GM19467 (cell line): ENCODE measurements at regions not wholly inside any gene's neighbourhood (a gene's known extent, or its start where the extent isn't known, plus 50 kb on each side); places are given as distances from the start of the nearest gene placed in this dataset.

ENCODE experiments used
- ATAC-seq: cut with Tn5 transposase; IDR thresholded peaks from one replicate; pipeline ENCODE4 v1.9.1; 2021; ENCODE audit warnings: mild to moderate bottlenecking, moderate library complexity; ENCODE audit not compliant: unreplicated experiment

DNA sequence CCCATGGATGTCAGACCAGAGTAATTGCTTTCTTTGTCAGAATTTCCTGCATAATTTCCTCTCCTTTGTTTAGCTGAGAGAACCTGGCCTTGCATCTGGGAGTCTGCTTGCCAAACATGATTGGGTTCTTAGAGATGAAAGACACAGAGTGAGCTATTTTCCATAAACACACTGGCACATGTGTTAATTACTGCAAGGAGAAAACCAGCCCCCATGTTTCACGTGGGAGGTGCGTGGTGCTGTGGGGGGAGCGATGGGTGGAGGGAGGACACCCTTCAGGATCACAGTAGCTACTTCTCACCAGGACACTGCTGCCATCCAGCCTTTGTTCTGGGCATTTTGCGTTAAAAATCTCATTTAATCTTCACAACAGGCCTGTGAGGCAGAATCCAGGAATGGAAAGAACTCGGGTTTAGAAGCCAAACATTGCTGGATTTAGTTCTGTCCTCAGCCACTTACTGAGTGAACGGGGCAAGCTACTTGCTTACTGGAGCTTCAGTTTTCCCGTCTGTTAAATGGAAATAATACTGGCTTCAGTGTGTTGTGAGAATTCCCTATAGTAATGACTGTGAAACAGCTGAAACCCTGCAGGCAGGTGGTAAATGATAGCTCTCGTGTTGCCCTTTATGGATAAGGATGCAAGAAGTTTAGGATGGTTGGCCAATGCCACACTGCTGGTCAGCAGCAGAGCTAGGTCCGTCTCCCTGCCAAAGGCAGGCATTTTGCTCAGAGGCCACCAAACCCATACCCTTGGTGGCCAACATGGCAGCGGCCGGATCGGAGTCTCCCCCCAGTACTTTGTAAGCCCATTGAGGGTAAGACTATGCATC lies 100.1 kb upstream of the ASAP2 start:
- no peak for ATAC-seq

DNA sequence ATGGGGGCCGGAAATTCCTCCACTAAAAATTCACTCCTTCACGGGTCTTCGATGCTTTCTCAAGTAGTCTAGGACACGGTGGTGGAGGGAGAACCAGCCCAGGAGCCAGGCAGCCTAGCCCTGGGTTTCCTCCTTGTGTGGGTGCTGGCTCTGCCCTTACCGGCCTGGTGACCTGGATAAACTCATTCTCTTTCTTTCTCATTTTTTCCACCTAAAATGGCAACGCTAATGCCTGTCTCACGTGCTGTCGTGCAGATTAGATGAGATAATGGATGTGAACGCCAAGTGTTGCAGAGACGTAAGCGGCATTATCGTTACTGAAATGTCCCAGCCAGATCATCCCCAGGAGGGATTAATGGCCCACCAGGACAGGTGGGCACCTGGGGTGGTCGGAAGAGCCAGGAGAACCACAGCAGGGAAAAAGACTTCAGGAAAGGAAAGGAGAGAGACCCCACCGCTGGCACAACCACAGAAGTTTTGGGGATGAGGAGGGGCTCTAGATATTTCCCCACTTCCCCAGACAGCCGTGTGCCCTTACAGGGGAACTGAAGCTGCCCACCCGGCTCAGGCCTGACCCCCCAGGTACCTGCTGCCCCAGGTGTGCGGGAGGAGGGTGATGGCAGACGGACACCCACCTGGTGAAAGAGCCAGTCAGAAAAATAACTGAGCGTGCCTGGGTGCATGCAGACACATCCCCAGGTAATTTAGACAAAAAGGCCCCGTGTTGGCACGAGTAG lies 100.8 kb upstream of the ASAP2 start:
- ATAC-seq: no peak

DNA sequence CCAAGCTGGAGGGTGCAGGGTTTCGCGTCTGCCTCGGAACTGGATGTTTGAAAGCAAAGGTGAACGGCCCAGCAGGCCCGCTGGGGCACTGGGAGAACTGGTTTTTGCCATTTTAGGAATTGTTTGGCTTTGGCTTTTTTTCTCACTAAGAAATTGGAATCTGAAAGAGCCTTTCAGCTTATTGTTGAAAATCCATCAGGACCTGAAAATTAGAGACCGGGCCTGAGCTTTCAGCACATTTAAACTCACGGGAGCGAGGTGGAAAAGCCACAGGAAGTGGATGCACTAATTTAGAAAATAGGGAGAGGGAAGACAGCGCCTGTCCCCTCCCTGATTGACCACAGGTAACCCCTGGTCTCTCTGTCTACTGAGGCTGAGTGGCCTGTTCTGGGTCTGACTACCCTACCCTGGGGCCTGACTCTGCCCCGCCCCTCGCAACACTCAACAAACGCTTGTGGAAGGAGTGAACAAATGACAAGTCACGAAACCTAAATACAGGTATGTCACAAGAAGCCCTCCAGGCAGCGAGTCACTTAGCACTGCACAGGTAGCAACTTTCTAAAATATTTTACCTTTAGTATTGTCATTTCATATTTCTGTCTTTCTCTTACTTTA lies 100.3 kb upstream of the MBOAT2 start:
- no peak for ATAC-seq

DNA sequence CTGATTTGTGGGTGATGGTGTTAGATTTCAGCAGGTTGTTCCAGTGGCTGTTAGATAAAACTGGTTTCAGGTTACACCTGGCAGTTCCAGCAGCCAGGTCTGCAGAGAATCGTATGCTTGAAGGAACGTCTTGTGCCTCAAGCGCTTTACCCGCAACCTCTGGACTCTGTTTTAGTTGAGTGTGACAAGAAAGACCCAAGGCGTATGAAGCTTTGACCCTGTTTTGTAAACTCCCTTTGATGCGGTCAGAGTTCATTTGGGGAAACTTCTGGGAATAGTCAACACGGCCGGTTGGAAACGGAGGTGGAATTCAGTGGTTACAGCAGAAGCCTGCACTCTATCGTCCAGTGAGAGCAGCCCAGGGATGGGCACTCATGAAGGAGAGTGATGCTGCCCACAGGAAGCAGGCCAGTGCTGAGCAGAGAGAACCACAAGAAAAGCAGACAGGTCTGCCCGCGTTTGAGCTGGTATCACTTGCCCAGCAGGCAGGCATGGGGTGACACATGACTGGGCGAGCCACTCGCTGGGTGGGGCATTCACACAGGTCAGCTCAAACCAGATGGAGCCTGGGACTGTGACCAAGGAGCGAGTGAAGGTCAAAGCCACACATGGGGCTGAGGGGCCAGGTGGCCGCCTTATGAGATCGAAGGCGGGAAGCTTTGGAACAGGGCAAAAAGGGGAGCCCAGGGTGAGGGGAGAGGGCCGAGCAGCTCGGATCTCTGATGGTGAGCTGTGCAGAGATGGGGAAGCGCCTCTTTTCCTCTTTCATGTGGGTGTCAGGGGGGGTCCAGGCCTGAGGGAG lies 99.6 kb upstream of the MBOAT2 start:
- ATAC-seq: no peak

DNA sequence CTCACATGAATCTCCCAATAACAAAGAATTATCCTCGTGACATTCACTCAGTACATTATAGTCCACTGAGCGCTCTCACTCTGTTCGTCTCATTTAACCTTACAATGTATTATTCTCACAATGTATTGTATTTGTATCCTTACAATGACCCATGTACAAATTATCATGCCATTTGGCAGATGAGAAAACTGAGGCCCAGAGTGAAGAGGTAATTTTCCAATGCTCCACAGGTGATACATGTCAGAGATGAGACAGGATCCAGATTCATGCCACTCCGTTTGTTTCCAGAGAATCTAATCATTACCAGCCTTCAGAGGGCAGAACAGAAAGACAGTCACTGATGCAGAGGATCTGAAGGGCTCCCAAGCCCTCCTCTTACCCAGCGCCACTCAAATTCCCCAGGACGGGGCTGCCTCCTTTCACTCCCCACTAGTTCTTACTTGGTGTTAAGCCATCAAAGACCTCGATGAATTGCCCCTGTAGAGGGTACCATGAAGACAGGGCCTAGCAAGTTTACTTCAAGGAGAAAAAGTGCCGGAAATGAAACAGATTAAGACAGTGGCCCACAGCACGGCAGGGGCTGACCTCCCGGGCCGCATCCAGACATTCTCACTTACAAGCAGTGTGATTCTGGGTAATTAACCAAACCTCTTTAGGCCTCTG lies 98.4 kb upstream of the MBOAT2 start:
- ATAC-seq: no peak

GRCh38 chr2:9100080-9100876 lies 96.8 kb upstream of the MBOAT2 start:
- no peak for ATAC-seq

DNA sequence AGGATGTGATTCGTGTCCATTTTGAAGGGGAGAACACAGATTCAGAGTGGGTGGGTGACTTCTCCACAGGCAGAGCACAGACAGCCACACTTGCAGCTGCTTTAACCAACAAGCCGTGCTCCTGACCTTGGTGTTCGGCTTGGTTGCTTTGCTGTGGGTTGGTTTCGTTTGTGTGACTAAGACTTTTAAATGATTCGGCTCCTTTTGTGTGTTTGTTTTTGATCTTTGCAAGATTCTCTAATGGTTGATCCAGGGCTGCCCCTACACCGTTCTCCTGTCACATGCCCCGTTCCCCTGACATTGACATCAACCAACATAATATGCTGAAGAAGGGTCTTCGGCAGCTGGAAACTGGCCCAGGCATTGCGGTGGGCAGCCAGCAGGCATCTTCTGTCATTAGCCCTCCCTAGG lies 95.9 kb upstream of the MBOAT2 start:
- ATAC-seq: no peak

- ATAC-seq: no peak
These were observed 94.4 kb upstream of the MBOAT2 start for GRCh38 chr2:9097892-9098291.

DNA sequence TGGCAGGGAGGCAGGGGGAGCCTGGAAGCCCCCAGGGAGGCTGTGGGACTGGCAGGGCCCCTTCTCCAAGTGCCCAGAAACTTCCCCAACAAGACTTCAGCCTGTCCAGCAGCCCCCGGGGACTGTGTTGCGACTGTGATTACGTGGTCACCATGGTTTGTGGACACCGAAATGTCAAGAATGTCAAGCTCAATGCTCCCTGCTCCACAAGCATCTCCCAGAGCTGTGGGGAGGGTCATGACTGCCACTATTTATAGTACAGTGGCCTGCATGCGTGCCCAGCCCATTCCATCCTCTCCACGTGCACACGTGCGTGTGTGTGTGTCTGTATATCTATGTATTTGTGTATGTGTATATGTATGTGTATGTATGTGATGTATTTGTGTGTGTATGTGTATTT lies 93.8 kb upstream of the MBOAT2 start:
- ATAC-seq: no peak

DNA sequence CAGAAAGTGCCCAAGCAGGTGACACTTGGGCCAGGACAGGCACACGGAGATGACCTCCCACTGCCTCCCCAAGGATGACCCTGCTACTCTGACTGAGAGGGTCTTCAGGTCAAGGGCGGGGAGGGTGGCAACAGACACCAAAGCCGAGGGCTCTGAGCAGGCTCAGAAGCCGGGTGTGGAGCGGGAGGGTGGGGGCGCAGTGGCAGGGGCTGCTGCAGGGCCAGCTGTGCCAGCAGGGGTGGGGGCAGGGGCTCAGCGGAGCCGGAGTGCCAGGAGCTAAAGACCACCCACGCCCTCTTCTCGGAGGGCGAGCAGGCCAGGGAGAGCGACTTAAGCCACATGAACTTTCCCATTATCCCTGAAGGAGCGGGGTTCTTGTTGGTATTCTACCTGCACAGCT lies 93.3 kb upstream of the MBOAT2 start:
- ATAC-seq: no peak

- ATAC-seq: no peak
These were observed 92.2 kb upstream of the MBOAT2 start for GRCh38 chr2:9095690-9096089.

GRCh38 chr2:9095226-9095625 lies 91.7 kb upstream of the MBOAT2 start:
- no peak for ATAC-seq

DNA sequence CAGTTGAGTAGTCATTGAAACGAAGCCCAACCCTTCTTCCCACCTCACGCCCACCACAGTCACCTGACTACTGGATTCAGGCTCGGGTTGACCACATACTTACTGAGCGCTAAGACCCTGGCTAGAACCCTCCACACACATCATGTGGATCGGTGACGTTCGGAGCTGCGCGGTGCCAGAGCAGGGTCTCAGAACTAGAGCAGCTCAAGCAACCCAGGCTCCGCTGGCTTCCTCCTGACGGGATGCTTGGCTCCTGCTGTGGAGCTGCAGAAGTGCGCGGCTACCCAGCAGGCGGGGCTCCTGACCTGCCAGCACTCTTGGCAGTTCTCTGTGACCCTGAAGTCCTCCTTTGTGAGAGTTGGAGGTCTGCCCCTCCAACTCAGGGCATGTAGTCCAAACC lies 90.6 kb upstream of the MBOAT2 start:
- no peak for ATAC-seq

DNA sequence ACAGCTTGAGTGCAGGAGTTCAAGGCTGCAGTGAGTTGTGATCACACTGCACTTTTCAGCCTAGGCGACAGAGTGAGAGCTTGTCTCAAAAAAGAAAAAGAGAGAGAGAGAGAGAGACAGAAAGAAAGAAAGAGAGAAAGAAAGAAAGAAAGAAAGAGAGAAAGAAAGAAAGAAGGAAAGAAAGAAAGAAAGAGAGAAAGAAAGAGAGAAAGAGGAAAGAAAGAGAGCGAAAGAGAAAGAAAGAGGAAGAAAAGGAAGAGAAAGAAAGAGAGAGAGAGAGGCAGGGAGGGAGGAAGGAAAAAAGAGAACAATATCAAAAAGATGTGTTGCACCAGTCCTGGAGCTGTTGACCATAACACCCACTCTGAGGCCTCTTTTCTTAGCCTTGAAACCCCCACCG lies 89.8 kb upstream of the MBOAT2 start:
- no peak for ATAC-seq

GRCh38 chr2:9092383-9093282 lies 89.1 kb upstream of the MBOAT2 start:
- ATAC-seq: peak; percentile 90

GRCh38 chr2:9091811-9092210 lies 88.3 kb upstream of the MBOAT2 start:
- no peak for ATAC-seq

GRCh38 chr2:9089831-9090230 lies 86.3 kb upstream of the MBOAT2 start:
- no peak for ATAC-seq

- no peak for ATAC-seq
These were observed 83.7 kb upstream of the MBOAT2 start for GRCh38 chr2:9087121-9087681.
